OCI-LY7 (cell line): ENCODE measurements at regions not wholly inside any gene's neighbourhood (a gene's known extent, or its start where the extent isn't known, plus 50 kb on each side); places are given as distances from the start of the nearest gene placed in this dataset.

ENCODE experiments used
- BruUV-seq: library from RNA; stranded (reverse); fragments of 400-500 nt; replicated peaks from 2 replicates; lab custom pipeline; 2021; lab: Mats Ljungman, UMichigan
- CTCF ChIA-PET: fragments of 300-600 bp; sonication (Branson Sonifier 250); formaldehyde crosslinking; loops from one replicate; lab custom pipeline; 2022; ENCODE audit warnings: antibody characterized with exemption; ENCODE audit not compliant: unreplicated experiment; lab: Charles Lee
- POLR2A ChIA-PET: fragments of 300-600 bp; sonication (Branson Sonifier 250); formaldehyde crosslinking; loops from one replicate; lab custom pipeline; 2022; ENCODE audit warnings: antibody characterized with exemption; lab: Charles Lee
- DNase-seq: peaks from one replicate; pipeline ENCODE4 v3.0.0-alpha.2; 2015; ENCODE audit warnings: low spot score
- H2AFZ ChIP-seq: fragments of 200-600 bp; sonication (generic), shearing (Covaris generic); 2 replicates; pipeline ENCODE4 v1.6.1; 2014; ENCODE audit warnings: mild to moderate bottlenecking, antibody characterized with exemption, low read length, moderate library complexity
- H3K27ac ChIP-seq: fragments of 200-600 bp; sonication (generic); 2 replicates; pipeline ENCODE4 v1.5.1; 2014; ENCODE audit warnings: mixed run types, low read depth, mild to moderate bottlenecking, moderate library complexity, low read length, inconsistent platforms; ENCODE audit not compliant: poor library complexity, severe bottlenecking
- H3K36me3 ChIP-seq: fragments of 200-600 bp; sonication (generic); 2 replicates; pipeline ENCODE4 v1.6.1; 2014; ENCODE audit warnings: mild to moderate bottlenecking, antibody characterized with exemption, low read length, moderate library complexity, mixed read lengths; ENCODE audit not compliant: insufficient read depth
- H3K4me1 ChIP-seq: fragments of 200-600 bp; sonication (generic); 2 replicates; pipeline ENCODE4 v1.5.1; 2014; ENCODE audit warnings: mild to moderate bottlenecking, low read length; ENCODE audit not compliant: insufficient read depth, poor library complexity, severe bottlenecking
- H3K4me2 ChIP-seq: fragments of 200-600 bp; sonication (generic); 2 replicates; pipeline ENCODE4 v1.6.1; 2014; ENCODE audit warnings: mild to moderate bottlenecking, low read length
- H3K4me3 ChIP-seq: fragments of 200-600 bp; sonication (generic); 2 replicates; pipeline ENCODE4 v1.5.1; 2014; ENCODE audit warnings: mild to moderate bottlenecking, low read depth, low read length; ENCODE audit not compliant: poor library complexity, severe bottlenecking
- H3K79me2 ChIP-seq: fragments of 200-600 bp; sonication (generic); 2 replicates; pipeline ENCODE4 v1.6.1; 2016; ENCODE audit warnings: low read depth, mild to moderate bottlenecking, low read length, moderate library complexity, mixed read lengths; ENCODE audit not compliant: insufficient read depth
- H3K9me2 ChIP-seq: fragments of 200-600 bp; sonication (generic); 2 replicates; pipeline ENCODE4 v1.6.1; 2016; ENCODE audit warnings: mild to moderate bottlenecking, low read length, mixed read lengths; ENCODE audit not compliant: insufficient read depth
- H3K9me3 ChIP-seq: fragments of 200-600 bp; sonication (generic); 2 replicates; pipeline ENCODE4 v1.6.1; 2014; ENCODE audit warnings: mild to moderate bottlenecking, mixed run types, low read length, mixed read lengths
- H4K20me1 ChIP-seq: fragments of 200-600 bp; sonication (generic); 2 replicates; pipeline ENCODE4 v1.6.1; 2014; ENCODE audit warnings: mild to moderate bottlenecking, antibody characterized with exemption, low read length, moderate library complexity, mixed read lengths; ENCODE audit not compliant: insufficient read depth
- EZH2phosphoT487 ChIP-seq: fragments of 200-600 bp; sonication (generic); IDR thresholded peaks from 2 replicates; pipeline ENCODE4 v1.6.1; 2018; ENCODE audit warnings: low read depth, borderline replicate concordance, mild to moderate bottlenecking, mixed run types, antibody characterized with exemption, low read length, moderate library complexity, mixed read lengths
- intact Hi-C: fragments of 100-400 bp; cut with micrococcal nuclease; formaldehyde crosslinking; loops from one replicate; pipeline ENCODE4 v1.10.0; 2022; ENCODE audit not compliant: unreplicated experiment
- TF ChIP-seq, protein P1 (sequence below): fragments of 200-600 bp; sonication (generic); conservative IDR thresholded peaks from 2 replicates; pipeline ENCODE4 v1.5.1; 2014; ENCODE audit warnings: mild to moderate bottlenecking, antibody characterized with exemption, low read length, moderate library complexity, mixed read lengths

- H3K4me2 ChIP-seq = no peak overlapping the region
- TF ChIP-seq, protein P1, sequence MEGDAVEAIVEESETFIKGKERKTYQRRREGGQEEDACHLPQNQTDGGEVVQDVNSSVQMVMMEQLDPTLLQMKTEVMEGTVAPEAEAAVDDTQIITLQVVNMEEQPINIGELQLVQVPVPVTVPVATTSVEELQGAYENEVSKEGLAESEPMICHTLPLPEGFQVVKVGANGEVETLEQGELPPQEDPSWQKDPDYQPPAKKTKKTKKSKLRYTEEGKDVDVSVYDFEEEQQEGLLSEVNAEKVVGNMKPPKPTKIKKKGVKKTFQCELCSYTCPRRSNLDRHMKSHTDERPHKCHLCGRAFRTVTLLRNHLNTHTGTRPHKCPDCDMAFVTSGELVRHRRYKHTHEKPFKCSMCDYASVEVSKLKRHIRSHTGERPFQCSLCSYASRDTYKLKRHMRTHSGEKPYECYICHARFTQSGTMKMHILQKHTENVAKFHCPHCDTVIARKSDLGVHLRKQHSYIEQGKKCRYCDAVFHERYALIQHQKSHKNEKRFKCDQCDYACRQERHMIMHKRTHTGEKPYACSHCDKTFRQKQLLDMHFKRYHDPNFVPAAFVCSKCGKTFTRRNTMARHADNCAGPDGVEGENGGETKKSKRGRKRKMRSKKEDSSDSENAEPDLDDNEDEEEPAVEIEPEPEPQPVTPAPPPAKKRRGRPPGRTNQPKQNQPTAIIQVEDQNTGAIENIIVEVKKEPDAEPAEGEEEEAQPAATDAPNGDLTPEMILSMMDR = no peak
- no peak for TF ChIP-seq EZH2phosphoT487
- no peaks in the 10 kb centered on the region for H3K79me2 ChIP-seq
- H2AFZ ChIP-seq = no peak overlapping the region
- no peaks in the 10 kb centered on the region for H4K20me1 ChIP-seq
- intact Hi-C loops = no loop called here
- no peaks in the 10 kb centered on the region for H3K9me3 ChIP-seq
- H3K9me2 ChIP-seq = no peaks in the 10 kb centered on the region
- peak; percentile 13 for DNase-seq
- BruUV-seq = no TSS peak
- no peaks in the 10 kb centered on the region for H3K4me1 ChIP-seq
- no peak overlapping the region for H3K27ac ChIP-seq
- ChIA-PET POLR2A (no interaction called here), CTCF (no interaction called here)
- no peaks in the 10 kb centered on the region for H3K36me3 ChIP-seq
- H3K4me3 ChIP-seq = no peak overlapping the region
These were observed 219.1 kb upstream of the ZC3H12A start for GRCh38 chr1:37255136-37255795.

GRCh38 chr1:37255868-37256267, 218.5 kb upstream of the ZC3H12A start:
- H3K4me3 ChIP-seq = no peak overlapping the region
- no peak for DNase-seq
- no peaks in the 10 kb centered on the region for H3K36me3 ChIP-seq
- no peak overlapping the region for H3K27ac ChIP-seq
- ChIA-PET POLR2A (no interaction called here), CTCF (no interaction called here)
- no peaks in the 10 kb centered on the region for H3K9me3 ChIP-seq
- H3K4me2 ChIP-seq = no peak overlapping the region
- H4K20me1 ChIP-seq = no peaks in the 10 kb centered on the region
- no peaks in the 10 kb centered on the region for H3K4me1 ChIP-seq
- TF ChIP-seq, protein P1 = no peak
- no peak for TF ChIP-seq EZH2phosphoT487
- intact Hi-C loops = no loop called here
- no peak overlapping the region for H2AFZ ChIP-seq
- BruUV-seq = no TSS peak
- no peaks in the 10 kb centered on the region for H3K79me2 ChIP-seq
- no peaks in the 10 kb centered on the region for H3K9me2 ChIP-seq

DNA sequence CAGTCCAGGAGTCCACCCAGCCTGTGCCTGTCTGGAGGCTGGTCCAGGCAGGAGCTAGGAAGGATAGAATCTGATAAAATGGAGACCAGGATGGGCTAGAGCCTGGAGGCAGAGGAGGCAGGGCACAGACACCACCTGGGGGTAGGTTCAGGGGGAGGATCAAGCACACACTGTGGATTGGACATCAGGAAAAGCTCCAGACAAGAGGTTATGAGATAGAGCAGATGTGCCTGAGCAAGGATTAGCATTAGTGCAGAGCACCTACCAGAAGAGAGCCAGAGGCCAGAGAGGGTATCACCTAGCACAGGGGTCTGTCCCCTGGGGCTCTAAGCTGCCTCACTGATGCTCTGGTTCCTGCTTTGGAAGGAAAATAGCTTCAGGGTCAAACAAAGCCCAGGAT, 216.7 kb upstream of the ZC3H12A start:
- Histone ChIP-seq H2AFZ (no peak overlapping the region), H3K79me2 (no peaks in the 10 kb centered on the region), H3K4me3 (no peak overlapping the region), H3K9me3 (no peaks in the 10 kb centered on the region), H3K36me3 (no peaks in the 10 kb centered on the region), H4K20me1 (no peaks in the 10 kb centered on the region), H3K4me1 (no peaks in the 10 kb centered on the region), H3K27ac (no peak overlapping the region), H3K4me2 (no peak overlapping the region), H3K9me2 (no peaks in the 10 kb centered on the region)
- intact Hi-C loops = no loop called here
- CTCF ChIA-PET = no interaction called here
- BruUV-seq = no TSS peak
- DNase-seq = no peak
- POLR2A ChIA-PET = no interaction called here
- TF ChIP-seq, protein P1 = no peak
- no peak for TF ChIP-seq EZH2phosphoT487
